ENCODE measurements at regions not wholly inside any gene's neighbourhood (a gene's known extent, or its start where the extent isn't known, plus 50 kb on each side); places are given as distances from the start of the nearest gene placed in this dataset.
"Not testable (repeated sequence)": the region's sequence is repeated elsewhere in the genome, so short reads cannot be mapped to it uniquely, and the experiment has no call there.

- DNase-seq (ENCODE audit: low read depth in 2 of 2): no peak
These were observed 104.7 kb upstream of the TMEM132E start for GRCh38 chr17:34474706-34475105.

DNA sequence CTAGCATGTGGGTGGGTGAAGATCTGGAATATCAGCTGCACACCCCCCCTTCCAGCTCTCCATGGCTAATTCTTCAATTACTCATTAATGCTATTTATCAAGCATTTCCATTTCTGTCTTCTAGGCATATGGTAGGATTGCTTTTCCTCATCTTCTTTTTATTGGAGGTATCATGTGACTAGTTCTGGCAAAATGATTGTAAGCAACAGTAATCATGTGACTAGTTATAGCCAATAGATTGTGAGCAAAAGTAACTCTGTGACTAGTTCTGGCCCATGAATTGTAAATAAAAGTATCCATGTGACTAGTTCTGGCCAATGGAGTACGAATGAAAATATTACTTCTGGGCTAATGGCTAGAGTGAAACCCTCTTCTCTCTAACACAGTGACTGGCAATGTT lies 107.0 kb upstream of the TMEM132E start:
- no peak for DNase-seq (ENCODE audit: low read depth in 2 of 2)

DNA sequence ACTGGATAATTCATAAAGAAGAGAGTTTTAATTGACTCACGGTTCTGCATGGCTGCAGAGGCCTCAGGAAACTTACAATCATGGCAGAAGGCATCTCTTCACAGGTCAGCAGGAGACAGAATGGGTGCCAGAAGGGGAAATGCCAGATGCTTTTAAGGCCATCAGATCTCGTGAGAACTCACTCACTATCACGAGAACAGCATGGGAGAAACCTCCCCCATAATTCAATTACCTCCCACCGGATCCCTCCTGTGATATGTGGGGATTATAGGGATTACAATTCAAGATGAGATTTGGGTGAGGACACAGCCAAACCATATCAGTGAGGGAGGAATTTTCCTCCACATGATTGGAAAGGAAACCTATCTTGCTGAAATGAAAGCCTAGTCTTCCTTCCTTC lies 108.1 kb upstream of the TMEM132E start:
- not testable (repeated sequence) for DNase-seq (ENCODE audit: low read depth in 2 of 2)

DNA sequence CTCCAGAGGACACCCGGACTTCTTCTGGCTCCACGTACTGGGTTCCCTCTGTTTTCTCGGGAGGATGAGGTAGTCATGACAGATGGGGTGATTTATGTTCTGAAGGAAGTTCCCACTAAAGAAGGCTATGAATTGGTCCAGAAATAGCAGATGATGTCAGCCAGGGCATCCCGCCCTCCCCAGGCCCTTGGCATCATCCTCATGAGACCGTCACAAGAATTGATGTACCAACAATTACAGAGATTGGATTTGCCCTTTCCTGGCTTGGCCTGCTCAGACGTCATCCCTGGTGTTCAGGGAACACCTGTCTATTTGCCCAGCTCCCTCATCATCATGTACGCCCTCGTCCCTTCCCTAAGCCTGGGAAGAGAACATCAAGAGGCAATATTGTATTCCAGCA lies 102.8 kb upstream of the CCL1 start:
- no peak for DNase-seq (ENCODE audit: low read depth in 2 of 2)

GRCh38 chr17:34464812-34465211 lies 101.8 kb upstream of the CCL1 start:
- no peak for DNase-seq (ENCODE audit: low read depth in 2 of 2)

DNA sequence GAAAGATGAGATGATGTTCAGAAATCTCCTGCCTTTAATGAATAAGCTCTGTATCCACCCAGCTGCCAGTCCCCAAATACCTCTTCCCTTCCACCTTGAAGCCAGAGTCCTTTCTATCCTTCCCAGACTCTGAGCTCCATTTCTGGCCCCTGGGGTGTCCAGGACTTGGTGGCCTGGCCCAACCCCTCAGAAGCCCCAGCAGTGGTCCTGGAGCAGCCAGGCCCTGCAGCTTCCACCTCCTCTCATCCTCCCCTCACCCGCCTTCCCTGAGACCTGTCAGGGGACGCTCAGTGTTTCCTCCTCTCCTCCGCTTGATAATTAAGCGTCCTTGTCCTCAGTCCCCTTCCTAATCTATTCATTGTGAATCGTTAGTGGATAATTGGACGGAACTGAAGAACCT lies 95.2 kb upstream of the CCL1 start:
- no peak for DNase-seq (ENCODE audit: low read depth in 2 of 2)

- DNase-seq (ENCODE audit: low read depth in 2 of 2): no peak
These were observed 93.1 kb upstream of the CCL1 start for GRCh38 chr17:34456121-34456520.

DNA sequence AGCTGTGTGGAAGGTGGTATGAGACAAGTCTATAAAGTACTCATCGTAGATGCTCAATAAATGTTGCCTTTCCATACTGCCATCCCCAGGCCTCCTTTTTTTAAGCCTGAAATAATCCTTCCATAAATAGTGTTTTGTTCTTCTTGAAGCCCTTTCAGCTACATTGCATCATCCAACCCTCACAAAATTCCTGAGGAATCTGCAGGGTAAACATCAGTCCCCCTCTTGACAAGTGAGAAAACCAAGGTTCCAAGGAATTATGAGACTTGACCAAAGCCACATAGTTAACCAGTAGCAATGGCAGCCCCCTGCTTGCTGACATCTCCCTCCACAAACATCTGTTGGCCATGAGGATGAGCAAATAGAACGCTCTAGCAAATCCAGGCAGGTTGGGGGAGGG lies 89.7 kb upstream of the CCL1 start:
- no peak for DNase-seq (ENCODE audit: low read depth in 2 of 2)

GRCh38 chr17:34451313-34451712 lies 88.3 kb upstream of the CCL1 start:
- DNase-seq (ENCODE audit: low read depth in 2 of 2): no peak

DNA sequence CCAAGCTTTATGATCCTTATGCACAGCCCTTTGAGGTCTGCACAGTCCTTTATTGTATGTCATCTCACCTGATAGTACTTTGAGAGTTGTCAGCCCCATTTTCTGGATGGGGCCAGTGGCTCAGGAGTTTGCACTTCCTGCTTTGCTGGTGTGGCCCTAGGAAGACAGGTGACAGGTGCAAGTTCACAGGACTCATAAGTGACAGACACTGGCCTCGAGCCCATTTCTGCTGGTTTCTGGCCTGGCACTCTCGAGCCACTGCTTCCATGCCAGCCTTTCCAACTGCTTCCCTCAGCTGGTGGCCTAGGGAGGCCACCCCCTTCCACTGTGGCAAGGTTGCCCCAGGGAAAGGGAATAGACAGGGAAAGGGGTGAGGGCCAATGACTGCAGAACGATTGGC lies 84.4 kb upstream of the CCL1 start:
- DNase-seq (ENCODE audit: low read depth in 2 of 2): no peak

- DNase-seq (ENCODE audit: low read depth in 2 of 2): no peak
These were observed 82.1 kb upstream of the CCL1 start for GRCh38 chr17:34445101-34445500.

DNA sequence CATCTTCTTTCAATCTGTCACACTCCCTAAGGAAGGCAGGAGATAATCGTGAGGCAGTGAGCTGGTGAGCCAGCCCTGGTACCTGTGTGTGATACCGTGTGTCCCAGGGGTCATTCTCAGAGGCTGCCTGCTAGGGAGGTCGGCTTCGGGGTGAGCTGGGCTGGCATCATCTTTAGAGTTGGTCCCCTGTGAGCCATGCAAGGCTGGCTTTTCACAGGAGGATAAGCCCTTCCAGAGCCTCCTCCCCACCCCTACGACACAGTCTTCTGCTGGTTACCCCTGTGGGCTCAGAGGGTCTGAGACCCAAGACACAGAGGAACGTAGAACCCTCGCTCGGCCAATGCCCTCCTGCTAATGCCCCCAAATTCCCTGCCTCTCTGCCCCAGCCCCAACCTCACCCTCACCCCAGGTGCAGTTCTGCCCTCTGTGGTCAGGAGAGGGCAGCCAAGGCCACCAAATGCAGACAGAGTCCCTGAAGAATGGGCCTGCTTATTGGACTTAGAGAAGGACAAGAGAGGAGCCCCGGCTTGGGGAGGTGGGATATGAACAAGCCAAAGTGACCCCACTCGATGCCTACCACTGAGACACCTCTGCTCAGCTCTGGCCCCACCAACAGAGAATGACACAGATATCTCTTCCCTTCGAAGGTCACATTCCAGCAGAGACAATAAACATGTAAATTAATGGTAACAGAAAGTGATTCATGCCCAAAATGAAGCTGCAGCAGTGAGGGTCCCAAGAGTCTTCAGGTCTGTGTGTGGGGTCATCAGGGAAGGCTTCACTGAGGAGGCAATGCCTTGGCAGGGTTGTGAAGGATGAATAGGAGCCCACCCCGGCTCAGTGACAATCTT lies 80.8 kb upstream of the CCL1 start:
- no peak for DNase-seq (ENCODE audit: low read depth in 2 of 2)

DNA sequence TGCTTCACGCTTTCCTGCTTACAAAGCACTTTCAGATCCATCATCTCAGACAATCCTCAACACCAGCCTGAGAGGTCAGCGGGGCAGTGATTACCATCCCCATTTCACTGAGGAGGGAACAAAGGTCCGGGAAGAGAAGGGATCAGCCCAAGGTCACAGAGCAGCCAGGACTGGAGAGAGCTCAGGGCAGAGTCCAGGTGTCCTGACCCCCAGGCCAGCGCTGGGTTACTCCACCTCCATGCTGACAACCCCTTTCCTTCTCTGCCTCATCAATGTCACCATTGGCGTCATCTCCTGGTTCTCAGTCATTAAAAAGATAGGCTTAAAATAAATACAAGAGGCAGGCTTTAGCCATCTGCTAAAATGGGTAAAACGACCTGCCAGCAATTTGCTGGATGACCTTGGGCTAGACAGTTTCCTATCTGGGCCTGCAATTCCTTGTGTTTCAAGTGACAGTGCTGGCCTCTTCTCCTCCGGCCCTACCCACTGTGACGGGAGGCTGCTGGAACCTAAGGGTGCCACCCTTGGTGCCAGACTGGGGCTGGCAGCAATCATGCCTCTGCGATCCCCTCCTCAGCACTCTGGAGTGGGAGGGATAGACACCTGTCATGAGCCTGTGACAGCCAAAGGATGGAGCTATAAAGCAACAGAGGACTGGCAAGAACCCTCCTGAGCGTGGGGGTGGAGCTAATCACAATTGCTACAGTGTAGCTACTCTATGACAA lies 79.5 kb upstream of the CCL1 start:
- no peak for DNase-seq (ENCODE audit: low read depth in 2 of 2)

DNA sequence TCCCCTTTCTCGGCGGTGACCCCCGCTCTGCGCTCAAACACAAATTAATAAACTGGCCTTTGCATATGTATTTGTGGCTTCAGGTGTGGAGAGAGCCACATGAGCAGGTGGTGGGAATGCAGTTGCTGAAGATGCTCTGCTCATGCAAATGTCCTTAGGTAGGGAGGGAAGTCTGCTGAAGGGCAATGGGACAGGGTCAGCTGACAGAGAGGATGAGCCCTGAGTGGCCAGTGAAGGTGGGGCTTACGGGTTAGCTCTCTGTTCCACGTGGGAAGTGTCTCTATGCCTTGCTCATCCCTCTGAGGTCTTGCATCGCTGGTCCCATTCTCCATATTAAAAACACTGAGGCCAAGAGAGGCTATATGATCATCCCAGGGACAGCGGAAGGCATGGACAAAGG lies 74.2 kb upstream of the CCL1 start:
- no peak for DNase-seq (ENCODE audit: low read depth in 2 of 2)

- DNase-seq (ENCODE audit: low read depth in 2 of 2): no peak
These were observed 73.6 kb upstream of the CCL1 start for GRCh38 chr17:34436607-34437006.

DNA sequence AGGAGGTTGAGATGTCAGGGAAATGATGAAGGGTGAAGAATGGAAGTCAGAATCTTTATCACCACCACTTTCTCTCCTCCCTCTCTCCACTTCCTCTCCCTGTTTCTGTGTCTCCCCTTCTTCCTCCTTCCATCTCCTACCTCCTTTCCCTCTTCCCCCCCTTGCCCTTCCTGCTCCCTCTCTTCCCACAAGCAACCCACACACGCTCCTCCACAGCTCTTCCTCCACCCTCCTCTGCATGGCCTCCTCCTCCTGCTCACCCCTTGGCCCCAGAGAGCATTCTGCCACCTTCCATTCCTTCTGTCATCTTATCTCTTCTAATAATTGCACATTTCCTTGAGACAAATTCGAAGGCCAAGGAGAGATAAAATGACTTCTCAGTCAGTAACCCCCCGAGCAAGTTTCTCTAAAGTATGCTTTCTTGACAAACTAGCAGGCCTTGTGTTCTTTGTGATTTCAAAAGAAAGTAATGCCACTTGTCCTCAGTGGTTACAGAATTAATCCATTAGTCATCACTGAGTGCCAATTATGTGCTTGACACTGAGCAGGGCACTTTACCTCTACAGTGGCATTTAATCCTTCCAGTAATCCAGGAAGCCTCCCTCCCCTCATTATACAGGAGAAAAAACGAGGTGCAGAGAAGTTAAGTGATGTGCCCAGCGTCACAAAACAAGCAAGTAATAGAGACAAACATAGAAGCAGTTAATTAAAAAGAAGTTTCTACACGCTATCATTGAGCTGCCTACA lies 72.3 kb upstream of the CCL1 start:
- no peak for DNase-seq (ENCODE audit: low read depth in 2 of 2)

- no peak for DNase-seq (ENCODE audit: low read depth in 2 of 2)
These were observed 71.0 kb upstream of the CCL1 start for GRCh38 chr17:34434052-34434451.

DNA sequence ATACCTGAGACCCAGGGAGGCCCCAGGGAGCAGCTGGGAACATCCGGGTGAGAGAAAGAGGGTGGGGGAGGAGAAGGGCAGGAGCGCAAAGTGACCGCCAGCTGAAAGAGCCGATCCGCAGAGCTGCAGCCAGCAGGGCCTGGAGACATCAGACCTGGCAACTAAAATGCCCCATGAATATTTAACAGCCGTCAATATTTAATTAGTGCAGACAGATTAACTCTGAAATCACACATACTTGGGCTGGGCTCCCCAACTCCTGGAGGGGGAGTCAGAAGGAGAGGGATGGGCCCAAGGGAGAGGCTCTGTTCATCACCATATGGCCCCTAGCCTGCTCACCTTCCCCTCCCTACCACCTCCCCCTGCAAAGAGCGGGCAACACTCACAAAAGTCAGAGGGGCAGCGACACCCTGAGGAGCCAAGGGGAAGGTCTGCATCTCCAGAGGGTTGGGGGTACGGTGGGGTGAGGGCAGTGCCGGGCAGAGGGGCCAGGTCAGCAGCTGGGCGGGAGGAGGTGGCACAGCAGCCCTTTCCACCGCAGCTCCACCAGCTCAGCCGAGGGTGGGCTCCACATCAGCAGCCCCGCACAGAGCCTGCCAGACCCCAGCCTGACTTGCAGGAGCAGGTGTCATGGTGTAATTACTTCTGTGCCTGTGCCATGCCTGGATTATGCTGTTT lies 61.9 kb upstream of the CCL1 start:
- DNase-seq (ENCODE audit: low read depth in 2 of 2): no peak

DNA sequence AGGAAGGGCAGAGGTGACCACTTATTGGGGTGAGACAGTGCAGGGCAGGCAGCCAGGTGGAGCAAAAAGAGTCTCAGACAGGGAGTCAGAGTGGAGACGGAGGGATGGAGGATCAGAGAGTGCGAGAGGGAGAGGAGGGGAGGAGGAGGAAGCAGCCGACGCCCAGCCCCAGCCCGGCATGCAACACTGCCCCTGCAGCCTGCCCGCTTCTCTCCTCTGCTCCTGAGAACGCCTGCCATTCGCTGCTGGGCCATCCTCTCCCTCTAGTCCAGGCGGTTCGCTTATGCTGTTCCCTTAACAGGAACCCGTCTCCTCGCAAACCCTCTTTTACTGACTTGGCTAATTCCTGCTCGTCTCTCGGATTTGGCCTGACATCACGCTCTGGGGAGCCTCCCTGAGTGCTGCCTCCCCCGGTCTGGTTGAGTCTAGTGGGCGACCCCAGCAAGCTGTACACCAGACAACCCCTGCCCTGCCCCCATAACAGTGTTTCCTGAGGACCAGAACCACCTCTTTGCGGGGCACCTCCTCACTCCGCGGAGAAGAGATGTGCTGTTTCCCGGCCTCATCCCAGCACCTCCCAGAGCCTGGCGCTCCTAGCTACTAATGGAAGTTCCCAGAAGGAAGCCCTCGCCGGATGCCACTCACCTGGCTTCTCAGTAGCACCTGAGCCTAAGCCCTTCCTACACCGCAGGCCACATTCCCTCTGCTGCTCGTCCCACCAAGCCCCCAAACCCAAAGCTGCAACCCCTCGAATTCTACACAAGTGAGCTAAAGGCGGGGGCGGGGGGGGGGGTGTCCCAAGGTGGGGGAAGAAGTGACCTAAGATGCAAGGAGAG lies 61.2 kb upstream of the CCL1 start:
- DNase-seq (ENCODE audit: low read depth in 2 of 2): no peak

- not testable (repeated sequence) for DNase-seq (ENCODE audit: low read depth in 2 of 2)
These were observed 60.3 kb upstream of the CCL1 start for GRCh38 chr17:34423315-34423714.

DNA sequence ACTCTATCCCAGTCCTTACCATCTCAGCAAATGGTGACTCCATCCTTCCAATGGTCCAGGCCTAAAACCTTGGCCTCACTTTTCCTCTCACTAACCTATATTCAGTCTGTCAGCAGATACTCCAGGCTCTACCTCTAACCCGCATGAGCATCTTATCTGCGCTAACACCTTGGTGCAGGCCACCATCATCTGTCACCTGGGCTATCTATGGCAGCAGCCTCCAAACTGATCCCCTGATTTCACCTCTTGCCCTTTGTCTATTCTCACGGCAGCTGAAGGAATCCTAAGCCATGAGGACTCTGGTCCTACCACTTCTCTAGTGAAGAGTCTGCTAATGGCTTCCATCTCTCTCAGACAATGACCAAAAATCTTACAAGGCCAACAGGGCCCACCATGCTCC lies 57.9 kb upstream of the CCL1 start:
- DNase-seq (ENCODE audit: low read depth in 2 of 2): no peak
